Psoas muscle (tissue), 7 donors: ENCODE measurements at regions not wholly inside any gene's neighbourhood (a gene's known extent, or its start where the extent isn't known, plus 50 kb on each side); places are given as distances from the start of the nearest gene placed in this dataset.

ENCODE experiments used
- ATAC-seq, 4 donors: fragments of 200-7000 bp; cut with Tn5 transposase; one replicate each; pipeline ENCODE4 v1.9.1; 2020; ENCODE audit warnings: moderate library complexity in 3 of 4, mild to moderate bottlenecking in 2 of 4
- DNase-seq, 2 donors: peaks; one replicate each; pipeline ENCODE4 v3.0.0-alpha.2; 2020
- H3K27ac ChIP-seq: fragments of 200-600 bp; one replicate; pipeline ENCODE4 v1.8.0; 2022
- H3K27me3 ChIP-seq, 3 donors: fragments of 200-600 bp in 1 of 3; one replicate each; pipeline versions ENCODE4 v1.6.1 to v1.8.0; 2013 to 2022; ENCODE audit warnings: low read length in 2 of 3, mild to moderate bottlenecking in 2 of 3, moderate library complexity in 1 of 3; ENCODE audit not compliant: insufficient read depth in 3 of 3
- H3K36me3 ChIP-seq, 2 donors: fragments of 200-600 bp in 1 of 2; one replicate each; pipeline versions ENCODE4 v1.6.1 to v1.8.0; 2013 to 2022; ENCODE audit warnings: low read depth in 1 of 2, mild to moderate bottlenecking in 1 of 2, moderate library complexity in 1 of 2; ENCODE audit not compliant: insufficient read depth in 1 of 2
- H3K4me1 ChIP-seq: fragments of 200-600 bp; one replicate; pipeline ENCODE4 v1.8.0; 2022
- H3K4me3 ChIP-seq: fragments of 200-600 bp; one replicate; pipeline ENCODE4 v1.8.0; 2022; ENCODE audit warnings: mild to moderate bottlenecking
- H3K9me3 ChIP-seq: fragments of 200-600 bp; one replicate; pipeline ENCODE4 v1.8.0; 2022
- CTCF ChIP-seq: fragments of 200-600 bp; IDR thresholded peaks from one replicate; pipeline ENCODE4 v1.8.0; 2022; ENCODE audit warnings: antibody characterized with exemption
- WGBS, 3 donors: extraction: QIAGEN DNeasy Blood & Tissue Kit; methylation state at CpG; one replicate each; pipeline versions ENCODE4 v1.1.6 to v1.1.7; 2013; 5-methylcytosine and 5-hydroxymethylcytosine counted together
- intact Hi-C, 2 donors: fragments of 100-400 bp; cut with DNase I; formaldehyde crosslinking; loops; one replicate each; pipeline versions ENCODE4 v1.11.0 to v1.14.2; 2022
- donor health status: healthy with polysubstance abuse.
- donor health status: DM: no; HTN: no; CAD: no; lungs with moderate emphysema.
- donor health status: Bipolar disorder and iron deficiency.
- donor health status: healthy.
- donor health status: DM: yes; HTN: yes; CAD: no.
- donor health status: DM: no; HTN: no; CAD: no.
- donor health status: DM: yes; HTN: yes; CAD: no.

GRCh38 chr7:17617380-17617779, 318.9 kb downstream of the AHR start:
- 80 to 92% (median 81%) methylated on average over 2 of the region's 2 CpGs for WGBS, 3 donors
- TF ChIP-seq CTCF = no peak
- DNase-seq = no peak
- no peak for ATAC-seq
- no peak overlapping the region for H3K27ac ChIP-seq
- intact Hi-C loops = no loop called here
- no peaks in the 10 kb centered on the region for H3K27me3 ChIP-seq
- H3K4me3 ChIP-seq = no peak overlapping the region
- no peaks in the 10 kb centered on the region for H3K9me3 ChIP-seq
- no peaks in the 10 kb centered on the region for H3K4me1 ChIP-seq
- no peaks in the 10 kb centered on the region for H3K36me3 ChIP-seq

GRCh38 chr7:17617857-17618651, 319.6 kb downstream of the AHR start:
- Histone ChIP-seq H3K36me3 (no peaks in the 10 kb centered on the region), H3K4me3 (no peak overlapping the region), H3K27me3 (no peaks in the 10 kb centered on the region), H3K27ac (no peak overlapping the region), H3K9me3 (no peaks in the 10 kb centered on the region), H3K4me1 (no peaks in the 10 kb centered on the region)
- WGBS, 3 donors = 77 to 80% (median 77%) methylated on average over 11 of the region's 11 CpGs
- no peak for ATAC-seq
- no peak for TF ChIP-seq CTCF
- intact Hi-C loops = no loop called here
- no peak for DNase-seq

- DNase-seq (no peak), ATAC-seq (no peak)
- Histone ChIP-seq H3K9me3 (no peaks in the 10 kb centered on the region), H3K36me3 (no peaks in the 10 kb centered on the region), H3K4me1 (no peaks in the 10 kb centered on the region), H3K27ac (no peak overlapping the region), H3K27me3 (no peaks in the 10 kb centered on the region), H3K4me3 (no peak overlapping the region)
- WGBS, 3 donors = 85 to 88% (median 87%) methylated on average over 1 of the region's 1 CpG
- no peak for TF ChIP-seq CTCF
- intact Hi-C loops = no loop called here
These were observed 320.2 kb downstream of the AHR start for GRCh38 chr7:17618652-17618974.

GRCh38 chr7:17619196-17619818, 320.9 kb downstream of the AHR start:
- WGBS, 3 donors = 56 to 58% (median 58%) methylated on average over 5 of the region's 5 CpGs
- no peak for DNase-seq
- H3K9me3 ChIP-seq = no peaks in the 10 kb centered on the region
- no peak for TF ChIP-seq CTCF
- no peaks in the 10 kb centered on the region for H3K36me3 ChIP-seq
- intact Hi-C loops = no loop called here
- no peaks in the 10 kb centered on the region for H3K27me3 ChIP-seq
- H3K27ac ChIP-seq = no peak overlapping the region
- H3K4me1 ChIP-seq = no peaks in the 10 kb centered on the region
- no peak for ATAC-seq
- H3K4me3 ChIP-seq = no peak overlapping the region
